ENCODE measurements at regions not wholly inside any gene's neighbourhood (a gene's known extent, or its start where the extent isn't known, plus 50 kb on each side); places are given as distances from the start of the nearest gene placed in this dataset.
"Not testable (repeated sequence)": the region's sequence is repeated elsewhere in the genome, so short reads cannot be mapped to it uniquely, and the experiment has no call there.

- H3K27me3 Mint-ChIP-seq (ENCODE audit: low read depth); H3K4me1 Mint-ChIP-seq; H3K27ac Mint-ChIP-seq; H3K9me3 Mint-ChIP-seq; H3K36me3 Mint-ChIP-seq: not testable (repeated sequence)
- peak in 1 of 2 experiments; percentile 57 for DNase-seq (ENCODE audit: low spot score in 2 of 2, unreplicated experiment in 2 of 2)
- H3K4me3 Mint-ChIP-seq, result peak overlapping the region; percentile 68
Measured at GRCh38 chr15:32536507-32537172, 56.6 kb upstream of the GOLGA8N start.

- not testable (repeated sequence) for H3K27me3 Mint-ChIP-seq (ENCODE audit: low read depth); H3K4me1 Mint-ChIP-seq; H3K9me3 Mint-ChIP-seq; DNase-seq (ENCODE audit: low spot score in 2 of 2, unreplicated experiment in 2 of 2); H3K27ac Mint-ChIP-seq; H3K4me3 Mint-ChIP-seq; H3K36me3 Mint-ChIP-seq
Measured at GRCh38 chr15:32536057-32536493, 57.2 kb upstream of the GOLGA8N start.

GRCh38 chr15:32535150-32535898 is 57.9 kb upstream of the GOLGA8N start:
- H3K9me3 Mint-ChIP-seq; H3K27me3 Mint-ChIP-seq (ENCODE audit: low read depth); H3K27ac Mint-ChIP-seq; H3K4me3 Mint-ChIP-seq; H3K36me3 Mint-ChIP-seq; DNase-seq (ENCODE audit: low spot score in 2 of 2, unreplicated experiment in 2 of 2); H3K4me1 Mint-ChIP-seq: not testable (repeated sequence)

- H3K4me3 Mint-ChIP-seq; H3K36me3 Mint-ChIP-seq; H3K27ac Mint-ChIP-seq; H3K4me1 Mint-ChIP-seq; H3K27me3 Mint-ChIP-seq (ENCODE audit: low read depth); H3K9me3 Mint-ChIP-seq; DNase-seq (ENCODE audit: low spot score in 2 of 2, unreplicated experiment in 2 of 2): not testable (repeated sequence)
Measured at GRCh38 chr15:32522900-32523299, 67.5 kb upstream of the GOLGA8O start.

DNA sequence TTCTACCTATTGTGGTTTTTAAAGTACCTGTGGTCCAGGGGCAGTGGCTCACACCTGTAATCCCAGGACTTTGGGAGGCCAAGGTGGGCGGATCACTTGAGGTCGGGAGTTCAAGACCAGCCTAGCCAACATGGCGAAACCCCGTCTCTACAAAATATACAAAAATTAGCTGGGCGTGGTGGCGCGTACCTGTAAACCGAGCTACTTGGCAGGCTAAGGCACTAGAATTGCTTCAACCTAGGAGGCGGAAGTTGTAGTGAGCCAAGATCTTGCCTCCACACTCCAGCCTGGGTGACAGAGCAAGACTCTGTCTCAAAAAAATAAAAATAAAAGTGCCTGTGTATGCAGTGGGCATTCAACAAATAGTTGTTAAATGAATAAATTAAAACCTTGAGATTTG is 67.0 kb upstream of the GOLGA8O start:
- not testable (repeated sequence) for DNase-seq (ENCODE audit: low spot score in 2 of 2, unreplicated experiment in 2 of 2); H3K9me3 Mint-ChIP-seq; H3K4me3 Mint-ChIP-seq; H3K36me3 Mint-ChIP-seq; H3K27ac Mint-ChIP-seq; H3K4me1 Mint-ChIP-seq; H3K27me3 Mint-ChIP-seq (ENCODE audit: low read depth)

GRCh38 chr15:32518976-32519375 is 63.5 kb upstream of the GOLGA8O start:
- H3K27me3 Mint-ChIP-seq (ENCODE audit: low read depth); H3K9me3 Mint-ChIP-seq; DNase-seq (ENCODE audit: low spot score in 2 of 2, unreplicated experiment in 2 of 2); H3K36me3 Mint-ChIP-seq; H3K27ac Mint-ChIP-seq; H3K4me3 Mint-ChIP-seq; H3K4me1 Mint-ChIP-seq: not testable (repeated sequence)

DNA sequence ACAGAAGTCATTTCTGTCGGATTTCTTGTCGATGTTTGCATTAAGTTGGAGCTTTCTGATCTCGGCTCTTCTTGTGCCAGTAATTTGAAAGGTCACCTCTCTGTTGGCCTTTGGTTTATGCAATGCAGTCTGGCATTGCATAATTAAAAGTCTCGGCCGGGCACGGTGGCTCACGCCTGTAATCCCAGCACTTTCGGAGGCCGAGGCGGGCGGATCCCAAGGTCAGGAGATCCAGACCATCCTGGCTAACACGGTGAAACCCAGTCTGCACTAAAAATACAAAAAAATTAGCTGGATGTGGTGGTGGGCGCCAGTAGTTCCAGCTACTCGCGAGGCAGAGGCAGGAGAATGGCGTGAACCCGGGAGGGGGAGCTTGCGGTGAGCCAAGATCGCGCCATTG is 62.6 kb upstream of the GOLGA8O start:
- H3K4me3 Mint-ChIP-seq; H3K27ac Mint-ChIP-seq; H3K27me3 Mint-ChIP-seq (ENCODE audit: low read depth); H3K36me3 Mint-ChIP-seq; H3K4me1 Mint-ChIP-seq; H3K9me3 Mint-ChIP-seq; DNase-seq (ENCODE audit: low spot score in 2 of 2, unreplicated experiment in 2 of 2): not testable (repeated sequence)

DNA sequence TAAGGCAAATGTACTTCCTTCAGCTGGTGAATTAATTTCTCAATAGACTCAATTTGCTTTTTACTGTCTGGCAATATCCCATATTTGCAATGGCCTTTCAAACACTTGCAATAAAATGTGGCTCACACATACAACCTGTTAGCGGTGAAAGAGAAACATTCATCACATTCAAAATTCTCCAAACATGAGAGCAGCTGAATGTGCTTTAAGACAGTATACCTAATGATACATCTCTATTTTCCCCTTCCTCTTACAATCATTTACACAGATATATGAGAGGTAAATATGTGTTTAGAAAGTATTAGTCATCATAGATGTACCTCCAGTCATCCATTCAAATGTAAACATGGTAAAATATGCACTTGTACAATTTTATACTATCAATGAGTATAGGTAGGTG is 61.5 kb upstream of the GOLGA8O start:
- H3K4me3 Mint-ChIP-seq; DNase-seq (ENCODE audit: low spot score in 2 of 2, unreplicated experiment in 2 of 2); H3K9me3 Mint-ChIP-seq; H3K4me1 Mint-ChIP-seq; H3K27ac Mint-ChIP-seq; H3K36me3 Mint-ChIP-seq; H3K27me3 Mint-ChIP-seq (ENCODE audit: low read depth): not testable (repeated sequence)

DNA sequence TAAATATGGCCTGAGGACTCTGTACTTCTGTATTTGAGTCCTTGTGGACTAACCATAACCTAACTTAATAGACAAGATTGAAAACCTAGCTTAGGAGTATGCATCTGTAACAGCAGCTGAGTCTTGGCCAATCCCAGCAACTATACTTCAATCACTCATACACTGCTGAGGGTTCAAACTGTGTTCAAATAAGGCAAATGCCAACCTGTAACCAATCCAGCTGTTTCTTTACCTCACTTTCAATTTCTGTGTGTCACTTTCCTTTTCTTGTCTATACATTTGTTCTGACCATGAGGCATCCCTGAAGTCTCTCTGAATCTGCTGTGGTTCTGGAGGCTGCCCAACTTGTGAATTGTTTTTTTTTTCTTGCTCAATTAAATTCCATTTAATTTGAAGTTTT is 57.9 kb upstream of the GOLGA8O start:
- not testable (repeated sequence) for H3K4me1 Mint-ChIP-seq; H3K27ac Mint-ChIP-seq; H3K4me3 Mint-ChIP-seq; DNase-seq (ENCODE audit: low spot score in 2 of 2, unreplicated experiment in 2 of 2); H3K27me3 Mint-ChIP-seq (ENCODE audit: low read depth); H3K36me3 Mint-ChIP-seq; H3K9me3 Mint-ChIP-seq

GRCh38 chr15:32510027-32510426 is 54.6 kb upstream of the GOLGA8O start:
- H3K36me3 Mint-ChIP-seq; DNase-seq (ENCODE audit: low spot score in 2 of 2, unreplicated experiment in 2 of 2); H3K4me1 Mint-ChIP-seq; H3K9me3 Mint-ChIP-seq; H3K27ac Mint-ChIP-seq; H3K4me3 Mint-ChIP-seq; H3K27me3 Mint-ChIP-seq (ENCODE audit: low read depth): not testable (repeated sequence)

DNA sequence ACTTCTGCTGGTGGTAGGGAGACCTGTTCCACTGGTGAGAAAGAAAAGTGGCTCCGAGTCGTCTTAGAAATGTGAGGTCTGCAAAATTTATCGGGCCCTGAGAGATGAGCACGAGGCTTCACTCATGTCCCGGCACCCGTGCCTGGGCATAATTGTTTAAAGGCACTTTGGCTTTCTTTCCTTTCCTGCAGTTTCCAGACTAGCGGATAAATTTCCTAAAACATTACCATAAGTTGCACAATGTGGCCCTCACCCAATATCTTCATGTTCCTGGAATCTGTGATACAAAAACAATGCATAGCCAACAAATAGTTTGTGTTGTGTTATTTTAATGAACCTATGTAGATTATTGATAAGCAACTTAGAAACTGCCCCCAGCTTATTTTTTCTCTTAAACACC is 52.6 kb upstream of the GOLGA8O start:
- H3K27me3 Mint-ChIP-seq (ENCODE audit: low read depth); H3K4me3 Mint-ChIP-seq; H3K4me1 Mint-ChIP-seq; H3K36me3 Mint-ChIP-seq; H3K27ac Mint-ChIP-seq; H3K9me3 Mint-ChIP-seq; DNase-seq (ENCODE audit: low spot score in 2 of 2, unreplicated experiment in 2 of 2): not testable (repeated sequence)

- H3K27me3 Mint-ChIP-seq (ENCODE audit: low read depth); H3K36me3 Mint-ChIP-seq; H3K4me3 Mint-ChIP-seq; H3K9me3 Mint-ChIP-seq; H3K4me1 Mint-ChIP-seq; DNase-seq (ENCODE audit: low spot score in 2 of 2, unreplicated experiment in 2 of 2); H3K27ac Mint-ChIP-seq: not testable (repeated sequence)
Measured at GRCh38 chr15:32506787-32507186, 51.4 kb upstream of the GOLGA8O start.

GRCh38 chr15:32505633-32506032 is 50.2 kb upstream of the GOLGA8O start:
- not testable (repeated sequence) for H3K27me3 Mint-ChIP-seq (ENCODE audit: low read depth); H3K36me3 Mint-ChIP-seq; H3K27ac Mint-ChIP-seq; H3K9me3 Mint-ChIP-seq; H3K4me1 Mint-ChIP-seq; DNase-seq (ENCODE audit: low spot score in 2 of 2, unreplicated experiment in 2 of 2); H3K4me3 Mint-ChIP-seq

Data from mesothelial cell of epicardium (in vitro differentiated cells).